Ishikawa (cell line): ENCODE measurements at regions not wholly inside any gene's neighbourhood (a gene's known extent, or its start where the extent isn't known, plus 50 kb on each side); places are given as distances from the start of the nearest gene placed in this dataset.

ENCODE experiments used
- CEBPB ChIP-seq: IDR thresholded peaks from 2 replicates; pipeline ENCODE4 v1.6.1; 2012
- CREB1 ChIP-seq: IDR thresholded peaks from 2 replicates; pipeline ENCODE4 v1.6.1; 2012; ENCODE audit warnings: low read depth
- EGR1 ChIP-seq: IDR thresholded peaks from 2 replicates; pipeline ENCODE4 v1.6.1; 2012
- EP300 ChIP-seq: IDR thresholded peaks from 2 replicates; pipeline ENCODE4 v1.6.1; 2012; ENCODE audit warnings: borderline replicate concordance
- FOXM1 ChIP-seq: IDR thresholded peaks from 2 replicates; pipeline ENCODE4 v1.6.1; 2012; ENCODE audit warnings: low read depth, borderline replicate concordance
- NFIC ChIP-seq: IDR thresholded peaks from 2 replicates; pipeline ENCODE4 v1.6.1; 2012
- RAD21 ChIP-seq: IDR thresholded peaks from 2 replicates; pipeline ENCODE4 v1.6.1; 2012; ENCODE audit warnings: low read depth
- TAF1 ChIP-seq: IDR thresholded peaks from 2 replicates; pipeline ENCODE4 v1.6.1; 2012; ENCODE audit warnings: low read depth, mild to moderate bottlenecking
- TCF12 ChIP-seq: IDR thresholded peaks from 2 replicates; pipeline ENCODE4 v1.6.1; 2012; ENCODE audit warnings: low read depth
- TEAD4 ChIP-seq: IDR thresholded peaks from 2 replicates; pipeline ENCODE4 v1.6.1; 2012
- YY1 ChIP-seq: IDR thresholded peaks from 2 replicates; pipeline ENCODE4 v1.6.1; 2012; ENCODE audit warnings: low read depth
- ZBTB7A ChIP-seq: IDR thresholded peaks from 2 replicates; pipeline ENCODE4 v1.6.1; 2012; ENCODE audit warnings: low read depth
- TF ChIP-seq, protein P1 (sequence below): IDR thresholded peaks from 2 replicates; pipeline ENCODE4 v1.6.1; 2012
- TF ChIP-seq, protein P2 (sequence below): IDR thresholded peaks from 2 replicates; pipeline ENCODE4 v1.6.1; 2012; ENCODE audit warnings: low read depth, mild to moderate bottlenecking
- TF ChIP-seq, protein P3 (sequence below): IDR thresholded peaks from 2 replicates; pipeline ENCODE4 v1.6.1; 2012

GRCh38 chr5:164265566-164265965 is 760.1 kb downstream of the MAT2B start:
- no peak for TF ChIP-seq NFIC
- no peak for TF ChIP-seq TAF1
- TF ChIP-seq EGR1, result no peak
- TF ChIP-seq FOXM1, result no peak
- TF ChIP-seq RAD21, result no peak
- no peak for TF ChIP-seq CEBPB
- TF ChIP-seq TCF12, result no peak
- TF ChIP-seq, protein P1, sequence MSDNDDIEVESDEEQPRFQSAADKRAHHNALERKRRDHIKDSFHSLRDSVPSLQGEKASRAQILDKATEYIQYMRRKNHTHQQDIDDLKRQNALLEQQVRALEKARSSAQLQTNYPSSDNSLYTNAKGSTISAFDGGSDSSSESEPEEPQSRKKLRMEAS, result no peak
- TF ChIP-seq, protein P2, sequence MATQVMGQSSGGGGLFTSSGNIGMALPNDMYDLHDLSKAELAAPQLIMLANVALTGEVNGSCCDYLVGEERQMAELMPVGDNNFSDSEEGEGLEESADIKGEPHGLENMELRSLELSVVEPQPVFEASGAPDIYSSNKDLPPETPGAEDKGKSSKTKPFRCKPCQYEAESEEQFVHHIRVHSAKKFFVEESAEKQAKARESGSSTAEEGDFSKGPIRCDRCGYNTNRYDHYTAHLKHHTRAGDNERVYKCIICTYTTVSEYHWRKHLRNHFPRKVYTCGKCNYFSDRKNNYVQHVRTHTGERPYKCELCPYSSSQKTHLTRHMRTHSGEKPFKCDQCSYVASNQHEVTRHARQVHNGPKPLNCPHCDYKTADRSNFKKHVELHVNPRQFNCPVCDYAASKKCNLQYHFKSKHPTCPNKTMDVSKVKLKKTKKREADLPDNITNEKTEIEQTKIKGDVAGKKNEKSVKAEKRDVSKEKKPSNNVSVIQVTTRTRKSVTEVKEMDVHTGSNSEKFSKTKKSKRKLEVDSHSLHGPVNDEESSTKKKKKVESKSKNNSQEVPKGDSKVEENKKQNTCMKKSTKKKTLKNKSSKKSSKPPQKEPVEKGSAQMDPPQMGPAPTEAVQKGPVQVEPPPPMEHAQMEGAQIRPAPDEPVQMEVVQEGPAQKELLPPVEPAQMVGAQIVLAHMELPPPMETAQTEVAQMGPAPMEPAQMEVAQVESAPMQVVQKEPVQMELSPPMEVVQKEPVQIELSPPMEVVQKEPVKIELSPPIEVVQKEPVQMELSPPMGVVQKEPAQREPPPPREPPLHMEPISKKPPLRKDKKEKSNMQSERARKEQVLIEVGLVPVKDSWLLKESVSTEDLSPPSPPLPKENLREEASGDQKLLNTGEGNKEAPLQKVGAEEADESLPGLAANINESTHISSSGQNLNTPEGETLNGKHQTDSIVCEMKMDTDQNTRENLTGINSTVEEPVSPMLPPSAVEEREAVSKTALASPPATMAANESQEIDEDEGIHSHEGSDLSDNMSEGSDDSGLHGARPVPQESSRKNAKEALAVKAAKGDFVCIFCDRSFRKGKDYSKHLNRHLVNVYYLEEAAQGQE, result no peak

DNA sequence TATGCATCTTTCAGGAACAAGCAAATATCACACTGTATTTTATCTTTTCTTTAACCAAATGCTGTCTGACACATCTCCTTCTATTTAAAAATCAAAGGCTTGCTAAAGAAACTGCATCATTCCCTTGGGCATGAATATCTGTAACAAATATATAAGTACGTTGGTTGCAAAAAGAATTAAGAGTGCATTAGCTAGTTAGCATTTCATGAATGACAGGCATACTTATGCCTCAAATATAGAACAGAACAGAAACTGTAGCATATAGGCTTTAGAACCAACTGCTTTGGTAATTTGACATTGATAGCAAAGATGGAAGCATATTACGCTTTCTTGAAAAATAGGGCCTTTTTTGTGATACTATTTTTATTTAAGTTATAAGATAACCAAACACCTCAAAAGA is 761.2 kb downstream of the MAT2B start:
- TF ChIP-seq, protein P2, result no peak
- TF ChIP-seq FOXM1 (no peak), TAF1 (no peak), NFIC (no peak), EP300 (no peak), EGR1 (no peak), TEAD4 (no peak), CEBPB (no peak), RAD21 (no peak), ZBTB7A (no peak), CREB1 (no peak), YY1 (no peak)
- TF ChIP-seq, protein P1, result no peak
- TF ChIP-seq, protein P3, sequence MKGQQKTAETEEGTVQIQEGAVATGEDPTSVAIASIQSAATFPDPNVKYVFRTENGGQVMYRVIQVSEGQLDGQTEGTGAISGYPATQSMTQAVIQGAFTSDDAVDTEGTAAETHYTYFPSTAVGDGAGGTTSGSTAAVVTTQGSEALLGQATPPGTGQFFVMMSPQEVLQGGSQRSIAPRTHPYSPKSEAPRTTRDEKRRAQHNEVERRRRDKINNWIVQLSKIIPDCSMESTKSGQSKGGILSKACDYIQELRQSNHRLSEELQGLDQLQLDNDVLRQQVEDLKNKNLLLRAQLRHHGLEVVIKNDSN, result no peak

GRCh38 chr5:164277720-164278119 is 772.3 kb downstream of the MAT2B start:
- TF ChIP-seq, protein P1, result no peak
- TF ChIP-seq NFIC (no peak), RAD21 (no peak), YY1 (no peak), EP300 (no peak), TCF12 (no peak), TAF1 (no peak), CREB1 (no peak), CEBPB (no peak)
- TF ChIP-seq, protein P2, result no peak

DNA sequence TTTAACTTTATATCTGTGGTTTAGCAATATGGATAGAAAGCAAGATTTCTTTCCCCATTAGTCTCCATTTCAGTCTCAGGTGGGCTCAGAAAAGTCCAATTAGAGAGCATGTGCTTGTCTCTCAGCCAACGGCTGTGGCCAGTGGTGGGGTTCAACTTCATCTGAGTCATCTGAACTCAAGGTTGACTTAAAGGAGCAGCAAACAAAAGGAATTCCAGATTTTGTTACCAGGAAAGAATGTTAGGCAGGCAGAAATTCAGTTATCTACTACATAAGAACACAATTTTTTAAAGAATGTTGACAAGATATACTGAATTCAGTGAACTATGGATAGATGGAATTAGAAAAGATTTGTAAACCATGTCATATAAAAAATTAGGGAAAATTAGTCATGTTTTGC is 784.1 kb downstream of the MAT2B start:
- TF ChIP-seq CREB1 (no peak), NFIC (no peak), FOXM1 (no peak), EP300 (no peak), TEAD4 (no peak), ZBTB7A (no peak), TCF12 (no peak)
- TF ChIP-seq, protein P1, result no peak

GRCh38 chr5:164296603-164297080 is 791.2 kb downstream of the MAT2B start:
- TF ChIP-seq RAD21 (no peak), YY1 (no peak), CREB1 (no peak), EP300 (no peak), FOXM1 (no peak), TEAD4 (no peak), NFIC (no peak), TAF1 (no peak), ZBTB7A (no peak), CEBPB (no peak), EGR1 (no peak), TCF12 (no peak)
- TF ChIP-seq, protein P2, result no peak
- TF ChIP-seq, protein P1, result no peak
- TF ChIP-seq, protein P3, result no peak
